ENCODE measurements at regions not wholly inside any gene's neighbourhood (a gene's known extent, or its start where the extent isn't known, plus 50 kb on each side); places are given as distances from the start of the nearest gene placed in this dataset.

- intact Hi-C loops (cut with DNase I), result no loop called here
- no peak for DNase-seq
Observed at GRCh38 chr5:54753034-54753433, 232.4 kb downstream of the ESM1 start.

DNA sequence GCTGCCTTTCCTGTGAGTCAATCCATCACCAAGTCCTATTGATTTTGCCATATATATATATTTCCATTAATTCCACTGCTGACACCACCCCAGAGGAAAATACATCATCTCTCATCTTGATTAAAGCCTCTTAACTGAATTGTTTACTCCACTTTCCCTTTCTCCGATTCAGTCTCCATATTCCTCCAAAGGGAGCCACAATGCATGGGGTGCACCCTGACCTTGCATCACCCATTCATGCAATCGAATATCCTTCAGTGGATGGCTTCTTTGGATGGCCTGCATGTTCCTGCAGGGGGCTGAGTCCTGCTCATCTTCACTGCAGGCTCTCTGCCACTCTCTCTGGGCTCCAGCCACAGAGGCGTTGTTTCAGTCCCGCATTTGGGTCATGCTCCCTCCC, 231.0 kb downstream of the SNX18 start:
- intact Hi-C loops (cut with DNase I), result no loop called here
- no peak for DNase-seq

- intact Hi-C loops (cut with DNase I), result no loop called here
- no peak for DNase-seq
Observed at GRCh38 chr5:54746777-54747398, 229.3 kb downstream of the SNX18 start.

DNA sequence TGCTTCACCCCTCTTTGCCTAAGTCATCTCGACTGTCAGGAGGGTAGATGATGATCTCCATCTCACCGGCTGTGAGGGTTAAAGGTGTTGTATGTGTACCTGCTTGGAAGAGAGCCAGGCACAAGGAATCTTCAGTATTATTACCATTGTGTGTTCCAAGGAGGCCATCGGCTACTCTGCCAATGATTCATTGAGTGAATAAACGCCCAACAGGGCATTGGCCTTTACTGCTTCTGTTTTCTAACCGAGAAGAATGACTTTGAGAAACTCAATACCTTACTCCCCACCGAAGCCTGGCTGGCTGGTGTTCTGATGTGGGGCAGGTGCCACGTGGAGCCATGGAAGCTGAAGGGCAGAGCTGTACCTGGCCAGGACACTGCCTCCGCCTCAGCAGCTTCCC, 228.8 kb downstream of the SNX18 start:
- intact Hi-C loops (cut with DNase I), result no loop called here
- no peak for DNase-seq

- intact Hi-C loops (cut with DNase I), result no loop called here
Observed at GRCh38 chr5:54745599-54745998, 228.0 kb downstream of the SNX18 start.

DNA sequence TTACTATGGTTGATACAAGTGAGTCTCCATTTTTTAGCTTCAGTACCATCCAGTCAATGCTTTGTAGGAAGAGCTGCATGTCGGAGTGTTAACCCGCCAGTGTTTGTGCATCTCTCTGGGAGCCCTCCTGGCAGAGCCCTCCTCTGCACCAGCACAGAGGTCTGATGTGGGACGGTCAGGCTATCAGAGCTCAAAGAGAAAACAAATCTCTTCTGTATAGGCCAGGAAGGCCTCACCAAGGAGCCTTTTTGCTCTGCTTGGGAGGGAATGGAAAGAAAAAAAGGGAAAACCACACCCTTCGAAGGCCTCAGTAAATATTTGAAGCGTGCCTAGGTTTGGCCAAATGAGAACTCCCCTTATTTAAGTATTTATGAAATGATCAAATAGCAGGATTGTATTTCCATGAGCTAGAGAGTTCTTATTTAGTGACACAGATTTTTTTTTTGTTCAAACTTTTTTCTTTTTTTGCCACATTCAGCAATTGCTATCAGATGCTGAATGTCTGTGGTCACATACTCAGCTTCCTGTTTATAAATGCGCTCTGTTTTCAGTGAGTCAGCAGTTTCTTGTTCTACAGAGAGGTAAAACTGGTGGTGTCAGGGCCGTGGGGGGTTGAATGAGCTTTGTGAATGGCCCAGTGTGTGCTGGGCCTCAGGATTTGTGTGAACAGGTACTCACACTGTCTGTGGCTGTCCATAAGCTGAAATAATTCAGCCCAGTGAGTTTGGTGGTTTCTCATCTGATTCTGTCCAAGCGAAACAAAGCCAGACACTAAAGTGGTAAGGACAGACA, 226.6 kb downstream of the SNX18 start:
- intact Hi-C loops (cut with DNase I), result no loop called here
- DNase-seq, result no peak

More at GRCh38 chr5:54745599-54745998, 228.0 kb downstream of the SNX18 start:
- DNase-seq, result no peak

DNA sequence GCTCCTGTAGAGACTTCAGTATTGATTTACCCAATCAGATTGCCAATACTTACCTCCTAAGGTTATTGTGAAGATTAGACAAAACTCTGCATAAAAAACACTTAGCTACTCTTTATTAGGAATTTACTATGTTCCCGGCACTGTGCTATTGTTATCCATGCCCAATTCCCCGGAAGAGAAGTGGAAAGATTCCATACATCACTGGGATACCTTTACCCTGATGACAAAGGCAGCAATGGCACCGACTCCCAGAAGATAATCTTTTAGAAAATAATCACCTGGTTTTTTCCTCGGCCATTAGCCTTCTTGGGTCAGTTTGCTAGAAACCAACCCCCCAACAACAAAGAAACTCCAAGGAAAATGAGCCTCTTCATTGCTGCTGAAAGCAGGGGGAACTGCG, 226.0 kb downstream of the SNX18 start:
- no peak for DNase-seq
- intact Hi-C loops (cut with DNase I), result no loop called here

DNA sequence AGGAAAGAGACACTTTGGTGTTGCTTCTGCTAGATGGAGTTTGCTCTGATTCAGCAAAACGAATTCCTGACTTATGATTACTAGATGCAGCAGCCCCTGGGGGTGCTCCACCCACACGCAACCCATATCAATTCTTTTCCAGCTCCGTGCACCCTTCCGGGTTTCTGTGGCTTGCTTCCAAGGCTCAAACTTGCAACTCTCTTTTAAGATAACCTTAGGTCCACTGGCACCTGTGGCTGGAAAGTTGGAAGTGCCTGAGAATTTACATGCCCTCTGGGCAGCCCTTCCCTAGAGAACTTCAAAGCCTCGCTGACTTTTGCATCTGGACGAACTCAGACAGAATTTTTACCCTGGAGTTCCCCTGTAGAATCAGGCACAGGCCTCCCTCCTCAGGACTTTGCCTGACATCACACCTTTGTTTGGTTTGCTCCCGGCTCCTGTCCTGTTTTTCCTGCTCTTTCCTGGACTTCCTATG, 224.9 kb downstream of the SNX18 start:
- no peak for DNase-seq
- intact Hi-C loops (cut with DNase I), result no loop called here

GRCh38 chr5:54741711-54742110, 224.2 kb downstream of the SNX18 start:
- intact Hi-C loops (cut with DNase I), result no loop called here
- DNase-seq, result no peak

DNA sequence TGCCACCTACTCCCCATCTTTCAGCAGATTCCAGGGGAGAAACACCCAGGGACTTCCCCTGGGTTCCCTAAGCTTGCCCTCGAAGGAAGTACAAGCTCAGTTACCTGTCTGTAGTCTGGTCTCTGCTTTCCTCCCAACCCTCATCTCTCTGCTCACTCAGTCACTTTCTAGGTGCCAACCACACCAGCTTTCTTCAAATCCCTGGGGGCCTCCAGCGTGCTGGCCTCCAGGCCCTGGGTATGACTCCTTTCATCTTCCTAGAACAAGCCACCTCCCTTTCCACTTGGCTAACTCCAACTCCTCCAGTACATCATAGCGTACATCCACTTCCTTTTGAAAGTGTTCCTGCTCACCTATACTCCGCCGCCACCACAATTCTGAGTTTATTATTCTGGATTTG, 222.6 kb downstream of the SNX18 start:
- intact Hi-C loops (cut with DNase I), result no loop called here
- no peak for DNase-seq

DNA sequence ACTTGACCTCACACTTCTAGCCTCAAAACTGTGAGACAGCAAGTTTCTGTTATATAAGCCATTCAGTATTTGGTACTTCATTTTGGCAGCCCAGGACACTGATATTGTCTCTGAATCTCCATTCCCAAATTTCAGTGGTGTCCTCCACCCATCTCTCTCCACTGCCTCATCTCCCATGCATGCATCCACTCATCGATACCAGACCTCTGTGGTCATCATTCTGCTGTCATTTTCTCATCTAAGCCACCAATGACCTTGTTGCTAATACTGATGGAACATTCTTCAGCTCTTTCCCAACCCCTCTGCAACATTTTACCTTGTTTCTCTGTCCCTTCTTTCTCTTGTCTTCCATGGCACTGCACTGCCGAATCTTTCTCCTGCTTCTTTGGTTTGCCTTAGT, 221.8 kb downstream of the SNX18 start:
- intact Hi-C loops (cut with DNase I), result no loop called here
- no peak for DNase-seq

DNA sequence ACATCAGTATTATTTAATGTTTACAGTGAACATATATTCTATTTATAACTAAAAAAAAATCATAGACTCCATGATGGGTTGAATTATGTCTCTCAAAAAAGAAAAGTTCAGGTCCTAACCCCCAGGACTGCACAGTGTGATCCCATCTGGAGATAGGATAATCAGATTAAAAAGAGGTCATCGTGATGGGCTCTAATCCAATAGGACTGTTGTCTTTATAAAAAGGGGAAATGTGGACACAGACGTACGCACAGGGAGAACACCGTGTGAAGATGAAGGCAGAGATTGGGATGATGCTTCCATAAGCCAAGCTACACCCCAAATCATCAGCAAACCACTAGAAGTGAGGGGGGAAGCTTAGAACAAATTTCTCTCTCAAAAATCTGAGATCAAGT, 221.4 kb downstream of the SNX18 start:
- intact Hi-C loops (cut with DNase I), result no loop called here
- DNase-seq, result no peak

DNA sequence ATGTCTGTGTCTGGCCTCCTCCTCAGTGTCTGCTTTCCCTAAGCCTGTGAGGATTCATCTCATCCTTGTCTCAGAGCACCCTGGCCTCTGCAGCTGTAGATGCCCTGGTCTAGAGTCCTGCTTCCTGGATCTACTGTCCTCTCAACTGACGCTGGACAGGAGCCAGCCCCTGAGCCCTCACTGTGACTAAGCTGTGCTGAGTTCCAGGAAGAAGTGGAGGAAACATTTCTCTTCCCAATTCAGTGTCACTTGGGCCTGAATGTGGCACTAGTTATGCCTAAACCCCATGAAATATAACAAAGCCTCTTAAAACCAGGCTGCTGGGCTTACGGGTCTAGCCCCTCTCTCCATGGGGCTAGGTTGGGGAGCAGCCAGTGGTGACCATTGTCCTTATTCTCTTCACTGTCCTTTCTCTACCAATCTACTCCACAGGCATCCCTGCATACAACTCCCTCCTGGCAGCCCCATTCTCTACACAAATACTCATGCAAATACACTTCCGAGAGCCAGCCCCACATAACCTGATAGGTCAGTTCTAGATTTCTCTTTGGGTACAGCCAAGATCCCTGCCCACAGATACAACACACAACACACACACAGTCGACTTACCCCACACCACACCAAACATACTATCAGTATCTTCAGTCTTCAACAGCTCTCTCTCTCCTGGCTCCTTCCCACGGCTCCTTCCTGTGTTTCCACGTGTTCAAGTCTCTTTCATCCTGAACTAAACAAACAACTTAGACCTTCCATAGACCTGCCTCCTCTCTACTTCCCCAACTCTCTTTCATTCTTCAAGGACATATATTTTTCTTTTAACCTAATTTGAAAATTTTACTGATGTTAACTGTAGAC, 220.8 kb downstream of the SNX18 start:
- DNase-seq, result peak in 6 of 10 donors; percentile 20 to 88 (median 54)
- intact Hi-C loops (cut with DNase I), result no loop called here

GRCh38 chr5:54736003-54736797, 218.6 kb downstream of the SNX18 start:
- DNase-seq, result no peak
- intact Hi-C loops (cut with DNase I), result no loop called here

- DNase-seq, result no peak
- intact Hi-C loops (cut with DNase I), result no loop called here
Observed at GRCh38 chr5:54733101-54733500, 215.5 kb downstream of the SNX18 start.

GRCh38 chr5:54732108-54732507, 214.5 kb downstream of the SNX18 start:
- intact Hi-C loops (cut with DNase I), result no loop called here

DNA sequence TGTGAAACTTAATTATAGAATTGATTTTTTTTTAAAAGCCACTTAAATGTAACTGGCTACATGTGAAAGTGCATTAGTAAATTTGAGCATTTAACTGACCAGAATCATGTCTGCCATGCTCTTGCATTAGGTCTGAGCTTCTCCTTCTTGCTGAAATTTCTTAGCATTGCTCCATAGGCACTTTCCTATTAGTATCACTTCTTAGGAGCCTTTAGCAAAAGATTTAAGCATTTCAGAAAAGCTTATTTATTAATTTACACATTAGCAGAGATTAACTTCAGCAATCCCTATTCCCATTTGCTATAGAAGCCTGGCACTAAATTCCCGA, 211.0 kb downstream of the SNX18 start:
- intact Hi-C loops (cut with DNase I), result no loop called here
- DNase-seq, result no peak

More at GRCh38 chr5:54732108-54732507, 214.5 kb downstream of the SNX18 start:
- DNase-seq, result no peak

- intact Hi-C loops (cut with DNase I), result no loop called here
- DNase-seq, result no peak
Observed at GRCh38 chr5:54727874-54728587, 210.5 kb downstream of the SNX18 start.

DNA sequence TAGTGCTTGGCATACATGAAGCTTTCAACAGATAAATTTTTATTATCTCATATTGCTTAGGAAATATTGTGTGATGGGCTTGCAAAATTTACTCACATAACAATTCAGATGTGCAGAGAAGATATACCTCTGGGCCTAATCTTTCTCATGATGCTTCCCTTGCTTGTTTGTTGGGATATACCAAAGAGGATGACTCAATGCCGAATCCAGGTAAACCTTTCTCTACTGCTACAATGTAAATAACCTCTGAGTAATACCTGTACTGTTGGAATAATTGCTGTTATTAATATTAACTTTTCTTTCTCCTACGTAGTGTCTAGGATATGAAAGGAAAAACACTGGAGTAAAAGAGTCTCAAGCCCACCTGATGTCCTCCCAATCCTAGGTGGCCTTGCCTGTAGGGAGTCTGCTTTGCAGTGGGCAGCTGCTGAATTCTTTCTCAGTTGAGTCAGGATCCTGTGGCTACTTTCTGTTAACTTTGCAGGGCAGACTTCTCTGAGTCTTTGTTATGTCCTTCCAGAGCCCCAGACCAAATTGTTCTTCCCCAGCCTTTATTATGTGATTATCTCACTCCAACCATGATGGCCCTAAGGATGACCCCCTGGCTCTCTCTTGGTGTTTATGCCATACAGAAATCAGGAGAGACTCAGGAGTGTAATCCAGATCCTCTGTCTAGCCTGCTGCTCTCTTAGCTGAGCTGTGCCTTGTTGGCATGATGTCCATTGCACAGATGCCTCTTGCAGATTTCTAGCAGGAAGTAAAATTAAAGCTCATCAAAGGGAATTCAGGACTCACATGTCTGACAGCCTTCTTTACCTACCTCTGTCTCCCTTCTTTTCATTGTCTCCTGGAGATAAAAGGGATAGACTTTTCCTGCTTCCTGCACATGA, 208.1 kb downstream of the SNX18 start:
- no peak for DNase-seq
- intact Hi-C loops (cut with DNase I), result no loop called here

All from posterior cingulate gyrus (tissue), 11 donors.